Testis (tissue), 2 donors: ENCODE measurements at regions not wholly inside any gene's neighbourhood (a gene's known extent, or its start where the extent isn't known, plus 50 kb on each side); places are given as distances from the start of the nearest gene placed in this dataset.

Experiments
- CTCF ChIP-seq, 3 experiments: fragments of 450-650 bp in 2 of 3; fragments of 200-600 bp in 1 of 3; sonication (generic) in 1 of 3; IDR thresholded peaks; one replicate each; pipeline ENCODE4 v1.5.1; 2016 to 2019; ENCODE audit warnings: antibody characterized with exemption in 3 of 3, mild to moderate bottlenecking in 2 of 3, moderate library complexity in 1 of 3
- POLR2A ChIP-seq: fragments of 450-650 bp; IDR thresholded peaks from one replicate; pipeline ENCODE4 v1.6.1; 2017; ENCODE audit warnings: antibody characterized with exemption, mild to moderate bottlenecking, moderate library complexity

GRCh38 chr14:87840906-87841305 is 152.1 kb downstream of the GALC start:
- TF ChIP-seq CTCF (IDR thresholded peaks at IDR 0.05) (no peak), POLR2A (no peak)
